Muscle of leg (tissue), 3 donors: ENCODE measurements at regions not wholly inside any gene's neighbourhood (a gene's known extent, or its start where the extent isn't known, plus 50 kb on each side); places are given as distances from the start of the nearest gene placed in this dataset.

Experiments used
- DNase-seq: peaks from one replicate; pipeline ENCODE4 v3.0.0; 2013
- H3K27ac ChIP-seq: one replicate; pipeline ENCODE4 v1.5.1; 2013; ENCODE audit warnings: mild to moderate bottlenecking, low read length, control low read depth
- H3K27me3 ChIP-seq: one replicate; pipeline ENCODE4 v1.6.1; 2013; ENCODE audit warnings: low read length; ENCODE audit not compliant: control insufficient read depth, insufficient read depth
- H3K36me3 ChIP-seq: one replicate; pipeline ENCODE4 v1.6.1; 2013; ENCODE audit warnings: low read length; ENCODE audit not compliant: control insufficient read depth, insufficient read depth
- H3K4me1 ChIP-seq: one replicate; pipeline ENCODE4 v1.6.1; 2013; ENCODE audit warnings: low read length; ENCODE audit not compliant: control insufficient read depth, insufficient read depth
- H3K4me3 ChIP-seq: one replicate; pipeline ENCODE4 v1.5.1; 2013; ENCODE audit warnings: low read length, control low read depth
- H3K9me3 ChIP-seq: replicated peaks from 2 replicates; pipeline ENCODE4 v1.6.1; 2013; ENCODE audit warnings: low read depth, low read length; ENCODE audit not compliant: control insufficient read depth
- WGBS: methylation state at CpG from one replicate; pipeline ENCODE4 v1.1.5; 2013; ENCODE audit warnings: missing lambda C conversion rate; ENCODE audit not compliant: insufficient coverage; 5-methylcytosine and 5-hydroxymethylcytosine counted together

DNA sequence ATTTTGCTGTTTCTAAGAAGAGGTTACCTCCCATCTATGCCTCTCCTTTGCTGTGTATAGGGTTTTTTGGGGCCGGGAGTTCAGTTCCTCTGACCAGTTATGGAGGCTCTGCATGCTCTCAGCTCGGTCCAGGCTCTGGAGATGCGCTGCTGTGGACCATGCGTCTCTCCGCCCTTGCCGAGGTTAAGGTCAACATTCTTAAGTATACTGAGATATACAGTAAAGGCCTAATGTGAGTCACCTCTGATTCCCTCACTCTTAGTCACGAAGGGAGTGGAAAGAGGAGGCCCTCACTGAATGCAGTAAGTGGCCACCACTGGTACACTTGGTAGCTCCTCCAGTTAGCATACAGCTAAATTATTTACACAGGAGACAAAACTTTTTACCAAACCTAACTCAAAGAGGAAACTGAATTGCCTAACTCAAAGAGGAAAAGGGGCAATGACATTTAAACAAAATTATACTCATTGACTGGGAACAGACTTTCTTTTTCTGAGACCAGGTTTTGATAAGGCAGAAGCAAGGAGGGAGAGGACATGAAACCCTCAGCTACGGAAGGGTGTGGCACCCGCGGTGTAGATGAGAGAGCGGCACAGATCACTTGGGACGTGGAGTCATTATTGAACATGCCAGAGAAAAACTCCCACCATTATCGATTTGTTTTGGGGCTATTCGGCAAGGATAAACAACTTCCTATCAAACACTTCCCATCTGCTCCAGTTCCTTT is 98.7 kb downstream of the COPS8 start:
- Histone ChIP-seq H3K27me3 (no peaks in the 10 kb centered on the region), H3K9me3 (no peaks in the 10 kb centered on the region), H3K4me1 (peaks cover 3% of the 10 kb centered on the region), H3K36me3 (no peaks in the 10 kb centered on the region), H3K4me3 (no peak overlapping the region), H3K27ac (no peak overlapping the region)
- no peak for DNase-seq
- 100% methylated on average over 1 of the region's 14 CpGs for WGBS

DNA sequence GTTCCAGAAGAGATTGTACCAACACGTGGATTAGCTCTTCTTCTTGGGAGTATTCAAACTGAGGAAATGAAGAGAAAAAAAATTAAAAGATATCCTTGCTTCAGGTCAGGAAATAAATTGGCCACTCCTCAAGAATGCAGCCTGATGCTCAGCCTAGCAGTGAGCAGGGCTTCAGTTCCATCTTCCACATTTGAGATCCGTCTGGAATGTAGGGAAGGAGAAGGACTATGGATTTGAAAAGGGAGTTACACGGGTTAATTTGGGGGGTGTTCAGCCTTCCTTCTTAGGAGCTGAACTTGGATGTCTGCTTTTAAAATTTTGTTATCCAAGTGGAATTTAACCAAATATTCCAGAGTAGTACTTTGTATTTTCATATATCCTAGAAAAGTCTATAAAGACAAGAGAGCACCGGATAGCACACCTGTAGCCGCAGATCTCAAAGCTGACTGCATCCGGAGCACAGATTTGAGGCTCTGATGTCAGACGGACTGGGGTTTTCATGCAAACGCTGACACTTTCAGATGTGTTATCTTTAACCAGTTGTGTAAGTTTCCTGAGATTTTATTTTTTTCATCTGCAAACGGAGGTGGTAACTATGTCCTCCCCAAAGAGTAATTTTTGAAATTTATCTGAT is 99.3 kb downstream of the COPS8 start:
- H3K27ac ChIP-seq, result no peak overlapping the region

DNA sequence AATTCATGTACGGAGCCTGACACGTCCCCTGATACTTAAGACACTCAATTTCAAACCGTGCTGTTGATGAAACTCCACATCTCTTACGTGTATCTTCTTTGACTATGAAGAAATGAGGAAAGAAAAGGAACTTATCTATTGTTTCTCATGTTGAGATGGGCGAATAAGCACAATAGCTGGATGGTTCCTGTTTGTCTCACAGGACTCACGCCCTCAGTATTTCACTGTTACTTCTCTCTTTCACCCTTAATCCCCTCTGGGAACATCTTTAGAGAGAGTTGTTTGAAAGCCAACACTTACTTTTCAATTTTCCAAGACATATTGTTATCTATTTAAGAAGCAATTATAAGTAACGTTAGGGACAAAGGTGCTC is 99.8 kb downstream of the COPS8 start:
- Histone ChIP-seq H3K27me3 (no peaks in the 10 kb centered on the region), H3K4me3 (no peak overlapping the region), H3K9me3 (no peaks in the 10 kb centered on the region), H3K27ac (no peak overlapping the region), H3K4me1 (peaks cover 2% of the 10 kb centered on the region), H3K36me3 (no peaks in the 10 kb centered on the region)
- no peak for DNase-seq
- WGBS, result no CpG with 5 or more reads among the region's 7 CpGs

More for the DNA sequence above, 99.3 kb downstream of the COPS8 start:
- no peak for DNase-seq
- Histone ChIP-seq H3K4me1 (peaks cover under 1% of the 10 kb centered on the region), H3K9me3 (no peaks in the 10 kb centered on the region), H3K4me3 (no peak overlapping the region), H3K27me3 (no peaks in the 10 kb centered on the region), H3K36me3 (no peaks in the 10 kb centered on the region)
- 70% methylated on average over 2 of the region's 9 CpGs for WGBS

DNA sequence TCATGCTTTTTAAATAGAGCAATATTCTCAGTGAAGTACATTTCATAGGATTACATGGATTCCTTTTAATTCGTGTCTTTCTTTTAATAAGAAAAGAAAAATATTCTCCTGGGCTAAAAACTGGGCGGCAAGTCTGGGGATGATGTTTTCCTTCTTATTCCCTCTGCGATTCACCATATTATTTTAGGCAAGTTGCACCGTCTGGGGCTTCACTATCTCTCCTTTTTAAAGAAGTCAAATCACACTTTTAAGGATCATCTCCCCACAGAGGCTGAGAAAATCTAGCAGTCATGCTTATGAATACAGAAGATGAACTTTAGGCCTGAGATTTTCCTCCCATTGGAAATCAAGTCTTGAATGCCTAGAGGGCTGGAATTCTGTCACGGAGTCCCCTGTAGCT is 104.1 kb downstream of the COPS8 start:
- no peak for DNase-seq
- peaks cover 27% of the 10 kb centered on the region for H3K4me1 ChIP-seq
- H3K27me3 ChIP-seq, result no peaks in the 10 kb centered on the region
- H3K27ac ChIP-seq, result peak overlapping the region; percentile 6
- H3K9me3 ChIP-seq, result no peaks in the 10 kb centered on the region
- no peaks in the 10 kb centered on the region for H3K36me3 ChIP-seq
- H3K4me3 ChIP-seq, result no peak overlapping the region
- WGBS, result no CpG with 5 or more reads among the region's 5 CpGs

DNA sequence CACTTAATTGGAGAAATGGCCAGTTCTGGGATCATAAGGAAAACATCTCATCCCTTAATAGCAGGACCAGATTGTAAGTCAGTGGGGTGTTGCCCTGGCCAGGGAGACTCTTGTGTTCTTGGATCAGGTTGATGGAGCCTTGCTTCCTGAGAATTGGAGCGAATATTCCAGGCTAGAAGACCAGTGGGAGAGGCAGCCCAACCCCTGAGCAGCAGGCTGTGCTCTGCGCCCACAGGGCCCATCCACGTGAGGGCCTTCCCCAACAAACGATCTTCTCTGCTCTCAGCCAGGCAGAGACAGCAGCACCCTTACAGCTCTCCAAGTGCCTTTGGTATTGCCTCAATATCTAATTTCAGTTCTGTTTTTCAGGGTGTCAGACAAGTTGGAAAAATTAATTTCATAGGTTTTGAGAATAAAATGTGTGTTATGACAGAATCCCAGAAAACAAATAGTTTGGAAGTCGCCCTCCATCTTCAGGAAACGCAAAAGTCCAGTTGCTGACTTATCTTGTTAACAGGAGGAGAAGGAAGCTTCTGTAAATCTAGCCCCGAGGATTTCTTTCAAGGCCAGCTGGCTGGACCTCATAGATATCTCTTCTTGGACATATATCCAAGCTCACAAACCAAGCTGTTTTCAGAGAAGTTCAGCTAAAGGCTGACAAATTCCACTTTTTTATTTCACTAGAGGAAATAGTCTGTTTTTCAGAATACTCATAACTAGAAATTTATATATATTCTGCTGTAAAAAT is 105.5 kb downstream of the COPS8 start:
- Histone ChIP-seq H3K4me1 (peaks cover 39% of the 10 kb centered on the region), H3K4me3 (no peak overlapping the region), H3K36me3 (no peaks in the 10 kb centered on the region), H3K27me3 (no peaks in the 10 kb centered on the region), H3K9me3 (no peaks in the 10 kb centered on the region), H3K27ac (peak overlapping the region; percentile 91)
- peak; percentile 97 for DNase-seq
- WGBS, result 15% methylated on average over 5 of the region's 7 CpGs

DNA sequence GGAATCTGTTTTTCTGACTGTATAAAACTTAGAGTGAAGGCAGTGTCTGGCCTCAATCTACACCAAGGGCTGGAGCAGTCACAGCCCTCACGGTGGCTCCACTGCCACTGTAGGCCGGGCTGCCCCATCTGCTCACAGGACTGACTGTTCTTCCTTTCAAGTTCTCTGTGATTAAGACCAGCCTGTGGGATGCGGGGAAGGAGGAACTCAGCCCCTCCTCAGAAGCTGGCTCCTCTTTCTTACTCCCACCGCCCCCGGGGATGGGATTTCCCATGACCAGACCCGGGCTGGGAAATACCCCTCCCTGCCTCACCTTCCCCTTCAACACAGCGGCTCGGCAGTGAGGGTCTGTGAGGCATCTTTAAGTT is 106.0 kb downstream of the COPS8 start:
- peak overlapping the region; percentile 91 for H3K27ac ChIP-seq
- WGBS, result 60% methylated on average over 1 of the region's 8 CpGs

DNA sequence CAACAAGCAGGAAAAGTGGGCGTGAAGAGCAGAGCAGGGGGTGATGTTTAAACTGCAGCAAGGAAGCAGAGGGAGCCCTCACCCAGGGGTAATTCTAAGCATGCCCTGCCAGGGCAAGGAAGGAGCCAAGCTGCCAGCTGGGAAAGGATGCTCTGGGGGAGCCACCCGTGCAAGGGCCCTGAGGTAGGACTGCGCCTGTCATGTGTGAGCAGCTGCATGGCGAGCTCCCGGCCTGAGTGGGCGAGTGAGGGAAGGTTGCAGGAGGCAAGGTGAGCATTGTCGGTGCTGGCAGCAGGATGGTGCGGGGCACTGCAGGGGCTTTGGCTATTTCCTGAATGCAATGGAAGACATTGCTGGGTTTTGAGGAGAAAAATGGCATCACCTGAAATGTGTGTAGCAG is 107.2 kb downstream of the COPS8 start:
- Histone ChIP-seq H3K36me3 (no peaks in the 10 kb centered on the region), H3K4me1 (peaks cover 50% of the 10 kb centered on the region), H3K27me3 (no peaks in the 10 kb centered on the region), H3K9me3 (no peaks in the 10 kb centered on the region), H3K4me3 (no peak overlapping the region), H3K27ac (no peak overlapping the region)
- WGBS, result 89% methylated on average over 8 of the region's 8 CpGs
- DNase-seq, result no peak

More for the DNA sequence above, 106.0 kb downstream of the COPS8 start:
- no peak overlapping the region for H3K4me3 ChIP-seq
- H3K4me1 ChIP-seq, result peaks cover 43% of the 10 kb centered on the region
- DNase-seq, result no peak
- H3K9me3 ChIP-seq, result no peaks in the 10 kb centered on the region
- H3K27me3 ChIP-seq, result no peaks in the 10 kb centered on the region
- no peaks in the 10 kb centered on the region for H3K36me3 ChIP-seq

DNA sequence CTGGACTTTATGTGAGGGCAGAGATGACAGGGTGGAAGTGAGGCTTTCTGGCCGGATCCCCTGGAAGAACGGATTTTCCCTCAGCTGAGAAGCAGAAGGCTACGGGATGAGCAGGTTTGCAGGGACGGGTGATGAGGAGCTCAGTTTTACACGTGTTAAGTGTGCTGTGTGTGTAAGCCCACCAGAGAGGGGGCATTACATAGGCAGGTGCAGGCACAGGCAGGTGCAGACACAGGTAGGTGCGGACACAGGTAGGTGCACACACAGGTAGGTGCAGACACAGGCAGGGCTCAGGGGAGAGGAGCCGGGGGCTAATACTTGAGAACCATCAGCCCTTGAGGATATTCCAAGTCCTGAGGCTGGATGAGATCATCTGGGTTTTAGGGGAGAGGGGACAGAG is 107.7 kb downstream of the COPS8 start:
- H3K9me3 ChIP-seq, result no peaks in the 10 kb centered on the region
- H3K36me3 ChIP-seq, result no peaks in the 10 kb centered on the region
- DNase-seq, result no peak
- no peak overlapping the region for H3K4me3 ChIP-seq
- no peaks in the 10 kb centered on the region for H3K27me3 ChIP-seq
- H3K27ac ChIP-seq, result no peak overlapping the region
- H3K4me1 ChIP-seq, result peaks cover 50% of the 10 kb centered on the region
- WGBS, result 86% methylated on average over 7 of the region's 7 CpGs

DNA sequence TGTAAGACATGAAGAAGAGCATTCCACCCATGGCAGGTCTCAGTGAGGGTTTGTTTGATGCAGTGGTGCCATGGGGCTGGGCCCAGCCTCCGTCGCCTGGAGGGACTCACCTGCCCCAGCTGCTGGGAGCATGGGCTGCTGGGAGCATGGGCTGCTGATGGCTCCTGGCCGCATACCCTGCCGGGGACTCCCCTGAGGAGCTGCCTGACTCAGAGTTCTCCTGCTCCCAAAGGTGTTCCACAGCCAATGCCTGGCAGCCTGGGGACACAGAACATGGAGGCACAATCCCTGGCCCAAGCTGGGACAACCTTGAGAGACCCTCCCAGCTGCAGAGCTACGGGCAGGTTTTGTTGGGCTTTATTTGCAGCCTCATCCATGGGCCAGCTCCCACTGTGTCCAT is 108.4 kb downstream of the COPS8 start:
- no peak for DNase-seq
- Histone ChIP-seq H3K27ac (no peak overlapping the region), H3K27me3 (no peaks in the 10 kb centered on the region), H3K4me1 (peaks cover 56% of the 10 kb centered on the region), H3K36me3 (no peaks in the 10 kb centered on the region), H3K4me3 (no peak overlapping the region), H3K9me3 (no peaks in the 10 kb centered on the region)
- 63% methylated on average over 5 of the region's 5 CpGs for WGBS

DNA sequence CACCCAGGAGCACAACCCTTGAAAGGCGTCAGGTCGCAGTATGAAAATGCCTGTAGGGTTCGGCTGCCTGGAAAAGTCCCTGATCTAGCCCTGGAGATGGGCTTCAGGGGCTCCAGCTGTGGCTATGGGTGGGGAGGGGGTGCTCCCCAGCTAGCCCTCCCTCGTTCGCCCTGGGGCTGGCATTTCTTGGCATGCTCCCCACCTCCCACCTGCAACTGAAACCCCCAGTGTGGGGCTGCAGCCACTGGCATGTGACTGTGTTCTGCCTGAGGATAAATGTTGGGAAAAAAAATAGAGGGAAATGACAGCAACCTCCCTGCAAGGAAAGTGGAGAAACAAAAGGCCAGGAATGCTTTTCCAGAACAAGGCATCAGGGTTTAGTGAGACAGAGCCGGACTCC is 109.2 kb downstream of the COPS8 start:
- H3K4me1 ChIP-seq, result peaks cover 59% of the 10 kb centered on the region
- H3K9me3 ChIP-seq, result no peaks in the 10 kb centered on the region
- H3K27me3 ChIP-seq, result peaks cover 2% of the 10 kb centered on the region
- WGBS, result 83% methylated on average over 4 of the region's 6 CpGs
- no peak for DNase-seq
- no peaks in the 10 kb centered on the region for H3K36me3 ChIP-seq
- no peak overlapping the region for H3K27ac ChIP-seq
- no peak overlapping the region for H3K4me3 ChIP-seq
